NCI-H2227 treated with DMSO at 0.1 percent for 48 hours (cell line): ENCODE measurements at regions not wholly inside any gene's neighbourhood (a gene's known extent, or its start where the extent isn't known, plus 50 kb on each side); places are given as distances from the start of the nearest gene placed in this dataset.

ENCODE experiments used
- DNase-seq: peaks from one replicate; lab custom pipeline; 2025; lab: John Stamatoyannopoulos, UW

- no peak for DNase-seq
These were observed 276.7 kb downstream of the CDH10 start for GRCh38 chr5:24368115-24368514.

- peak; percentile 0 for DNase-seq
These were observed 268.6 kb downstream of the CDH10 start for GRCh38 chr5:24376210-24376609.

GRCh38 chr5:24376616-24377015 is 268.2 kb downstream of the CDH10 start:
- no peak for DNase-seq

- DNase-seq = peak; percentile 4
These were observed 262.8 kb downstream of the CDH10 start for GRCh38 chr5:24381861-24382489.

- DNase-seq = no peak
These were observed 259.7 kb downstream of the CDH10 start for GRCh38 chr5:24385070-24385469.

GRCh38 chr5:24385617-24386016 is 259.2 kb downstream of the CDH10 start:
- DNase-seq = no peak

- no peak for DNase-seq
These were observed 256.3 kb downstream of the CDH10 start for GRCh38 chr5:24388448-24388847.

GRCh38 chr5:24389968-24390367 is 254.8 kb downstream of the CDH10 start:
- no peak for DNase-seq

- DNase-seq = no peak
These were observed 253.0 kb downstream of the CDH10 start for GRCh38 chr5:24391816-24392215.

- no peak for DNase-seq
These were observed 247.2 kb downstream of the CDH10 start for GRCh38 chr5:24397601-24398000.

- no peak for DNase-seq
These were observed 243.0 kb downstream of the CDH10 start for GRCh38 chr5:24401773-24402172.

- DNase-seq = no peak
These were observed 237.3 kb downstream of the CDH10 start for GRCh38 chr5:24407466-24407865.

- no peak for DNase-seq
These were observed 216.4 kb downstream of the CDH10 start for GRCh38 chr5:24428345-24428744.

- no peak for DNase-seq
These were observed 211.2 kb downstream of the CDH10 start for GRCh38 chr5:24433555-24433954.
